ENCODE measurements at regions not wholly inside any gene's neighbourhood (a gene's known extent, or its start where the extent isn't known, plus 50 kb on each side); places are given as distances from the start of the nearest gene placed in this dataset.
"Not testable (repeated sequence)": the region's sequence is repeated elsewhere in the genome, so short reads cannot be mapped to it uniquely, and the experiment has no call there.

DNA sequence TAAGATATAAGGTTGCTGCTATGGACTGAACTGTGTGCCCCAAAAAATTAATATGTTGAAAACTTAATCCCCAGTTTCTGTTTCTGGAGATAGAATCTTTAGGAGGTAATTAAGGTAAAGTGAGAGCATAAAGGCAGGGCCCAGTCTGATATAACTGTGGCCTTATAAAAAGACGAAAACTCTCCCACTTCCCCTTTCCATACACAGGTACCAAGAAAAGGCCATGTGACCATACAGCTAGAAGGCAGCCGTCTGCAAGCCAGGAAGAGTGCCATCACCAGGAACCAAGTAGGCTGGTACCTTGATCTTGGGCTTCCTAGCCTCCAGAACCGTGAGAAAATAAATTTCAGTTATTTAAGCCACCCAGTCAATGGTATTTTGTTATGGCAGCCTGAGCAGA, 550.3 kb downstream of the SMARCA1 start:
- no peak for DNase-seq

DNA sequence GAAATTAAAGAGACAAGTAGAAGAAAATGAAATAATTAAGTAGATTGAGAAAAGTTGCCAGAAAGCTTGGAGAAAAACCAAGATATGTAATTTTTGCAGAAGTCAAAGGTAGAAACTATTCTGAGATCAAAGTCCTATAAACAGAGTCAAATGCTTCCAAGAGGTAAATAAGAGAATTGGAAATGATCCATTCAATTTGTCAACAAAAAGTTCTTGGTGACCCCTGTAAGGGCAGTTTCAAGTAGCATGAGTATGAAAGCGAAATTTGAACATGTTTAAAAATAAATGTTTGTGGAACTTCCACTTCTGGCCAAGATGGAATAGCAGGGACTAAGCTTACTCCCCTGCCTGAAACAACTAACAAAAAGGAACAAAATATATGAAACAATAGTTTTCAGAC, 562.0 kb downstream of the SMARCA1 start:
- DNase-seq = no peak

DNA sequence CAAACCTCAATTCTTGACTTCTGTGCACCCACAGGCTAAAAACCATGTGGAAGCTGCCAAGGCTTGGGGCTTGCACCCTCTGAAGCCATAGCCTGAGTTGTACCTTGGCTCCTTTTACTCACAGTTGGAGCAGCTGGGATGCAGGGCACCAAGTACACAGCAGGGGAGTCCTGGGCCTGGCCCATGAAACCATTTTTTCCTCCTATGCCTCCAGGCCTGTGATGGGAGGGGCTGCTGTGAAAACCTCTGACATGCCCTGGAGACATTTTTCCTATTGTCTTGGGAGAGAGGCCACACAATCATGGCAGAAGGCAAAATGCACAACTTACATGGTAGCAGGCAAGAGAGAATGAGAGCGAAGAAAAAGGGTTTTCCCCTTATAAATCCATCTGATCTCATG, 568.6 kb downstream of the SMARCA1 start:
- DNase-seq = not testable (repeated sequence)

DNA sequence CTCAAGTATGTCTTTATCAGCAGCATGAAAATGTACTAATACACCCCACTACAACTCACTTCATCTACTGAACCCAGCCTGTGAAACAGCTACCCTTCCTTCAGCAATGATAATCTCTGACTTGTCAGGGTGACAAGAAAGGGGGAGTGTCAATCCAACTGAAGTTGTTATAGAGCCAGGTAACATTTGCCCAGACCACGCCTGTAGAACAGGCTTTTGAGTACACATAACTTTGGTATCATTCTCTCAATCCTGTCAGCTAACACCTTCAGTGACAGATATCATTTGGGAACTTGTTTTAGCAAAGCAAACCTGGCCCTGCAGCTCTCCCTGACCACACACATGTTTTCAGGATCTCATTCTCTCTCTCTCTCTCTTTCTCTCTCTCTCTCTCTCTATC, 592.2 kb downstream of the SMARCA1 start:
- no peak for DNase-seq

DNA sequence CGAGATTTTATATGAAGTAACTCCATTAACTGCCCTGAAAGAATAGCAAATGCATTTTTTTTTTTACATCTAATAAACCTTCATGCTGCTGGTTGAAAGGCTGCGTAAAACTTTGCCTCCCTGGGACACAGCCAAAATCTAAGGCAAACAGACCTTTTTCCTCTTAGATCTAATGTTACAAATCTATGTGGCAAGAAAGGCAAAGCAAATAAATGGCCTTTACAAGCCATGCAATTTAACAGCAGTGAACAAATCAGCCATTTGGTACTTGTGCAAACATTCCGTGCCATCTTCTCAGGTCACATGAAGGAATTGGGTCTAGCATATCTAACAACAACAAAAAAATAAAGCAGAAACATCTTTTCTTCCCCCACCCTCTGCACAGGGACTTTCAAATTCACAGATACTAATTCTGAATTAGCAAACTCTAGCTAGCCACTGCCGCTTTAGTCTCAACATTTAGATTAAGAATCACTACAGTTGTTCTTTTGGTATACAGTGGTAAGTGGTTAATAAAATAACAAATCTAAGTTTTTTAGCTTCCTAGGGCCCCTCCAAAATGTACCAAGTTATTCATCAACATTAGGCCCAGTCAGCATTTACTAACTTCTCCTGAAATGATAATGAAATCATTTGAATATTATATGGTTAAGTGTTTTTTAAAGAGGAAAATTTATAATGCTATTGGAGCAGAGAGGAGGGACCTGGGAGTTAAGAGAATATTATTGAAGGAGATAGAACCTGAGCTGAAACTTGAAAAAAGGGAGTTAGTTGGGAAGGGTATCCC, 593.8 kb downstream of the SMARCA1 start:
- DNase-seq = peak in 1 of 2 donors; percentile 1

DNA sequence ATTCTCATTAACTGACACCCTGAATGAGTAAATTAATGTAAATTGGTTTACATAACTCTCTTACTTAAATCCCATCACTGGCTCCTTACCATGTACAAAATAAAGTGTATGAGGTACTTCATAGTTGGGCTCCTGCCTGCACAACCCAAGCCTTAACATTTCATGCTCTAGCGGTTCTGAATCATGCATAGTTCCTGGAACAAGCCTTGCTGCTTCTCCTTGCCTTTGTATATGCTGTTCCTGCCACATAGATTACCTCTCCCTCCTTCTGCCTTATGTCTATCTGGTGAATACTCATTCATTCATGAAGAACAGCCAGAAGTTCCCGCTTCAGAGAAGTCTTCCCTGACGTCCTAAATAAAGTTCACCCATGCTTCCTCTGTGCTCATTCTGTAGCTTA, 594.7 kb downstream of the SMARCA1 start:
- no peak for DNase-seq

DNA sequence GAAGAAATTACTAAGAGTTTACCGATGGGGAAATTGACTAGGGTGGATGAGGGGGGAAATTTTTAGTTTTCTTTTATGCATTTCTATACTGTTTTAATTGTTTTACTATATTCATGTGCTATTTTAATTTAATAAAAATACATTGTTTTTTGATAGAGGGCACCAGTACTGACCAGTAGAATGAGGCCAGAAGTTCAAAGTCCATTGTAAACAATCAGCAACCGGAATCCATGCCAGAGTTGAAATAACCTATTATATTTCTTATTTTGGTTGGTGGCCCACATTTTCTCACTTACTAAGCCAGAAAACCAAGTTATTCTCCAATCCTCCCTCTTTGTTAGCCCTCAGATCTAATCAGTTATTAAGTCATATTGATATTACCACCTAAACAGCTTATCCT, 595.9 kb downstream of the SMARCA1 start:
- no peak for DNase-seq

DNA sequence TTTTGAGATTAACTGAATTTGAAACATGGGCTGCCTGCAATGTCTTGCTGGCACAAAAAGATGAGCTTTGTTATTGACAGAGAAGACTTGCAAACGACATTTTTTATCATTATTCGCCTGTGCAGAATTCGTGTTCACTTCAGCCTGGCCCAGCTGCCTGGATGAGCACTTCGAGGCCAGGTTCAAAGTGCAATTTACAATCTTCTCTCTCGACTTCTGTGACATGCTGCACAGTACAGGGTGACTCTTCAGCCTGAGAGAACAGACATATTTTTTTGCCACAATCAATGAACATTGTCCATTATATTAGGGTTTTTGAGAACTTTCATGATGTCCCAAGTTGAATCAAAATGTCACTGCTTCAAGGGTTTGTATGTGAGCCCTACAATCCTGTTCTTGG, 616.5 kb downstream of the SMARCA1 start:
- DNase-seq = no peak

DNA sequence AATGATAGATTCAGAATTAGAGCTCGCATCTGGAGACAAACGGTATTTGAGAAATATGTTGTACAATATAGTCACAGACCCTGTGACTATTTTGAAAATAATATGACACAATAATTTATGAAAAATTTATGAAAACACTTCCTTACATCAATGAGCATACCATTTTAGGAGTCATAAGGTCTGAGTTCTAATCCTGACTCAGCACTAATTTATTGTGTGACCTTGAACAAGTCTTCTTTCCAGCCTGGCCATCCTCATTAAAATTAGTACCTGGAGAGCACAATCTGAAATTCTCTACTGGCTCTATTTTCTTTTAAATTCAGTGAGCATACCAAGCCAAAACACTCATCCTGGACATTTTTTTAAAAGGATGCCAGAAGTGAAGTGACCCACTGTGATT, 622.3 kb downstream of the SMARCA1 start:
- DNase-seq = no peak

DNA sequence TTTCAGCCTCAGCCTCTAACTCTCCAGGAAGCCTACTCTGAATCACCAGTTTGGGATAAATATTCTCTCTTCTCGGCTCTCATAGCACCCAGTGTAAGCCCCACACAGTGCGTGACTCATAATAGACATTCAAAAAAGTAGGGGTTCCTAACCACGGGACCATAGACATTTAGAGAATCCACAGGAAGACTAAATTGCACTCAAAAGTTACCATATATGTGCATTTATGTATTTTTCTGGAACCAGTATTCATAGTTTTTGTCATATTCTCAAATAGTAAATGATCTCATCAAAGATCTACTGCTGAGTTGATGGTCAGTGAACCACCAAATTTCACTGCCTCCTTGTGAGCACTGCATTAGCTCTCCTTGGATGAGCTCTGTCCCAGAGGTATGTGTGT, 625.7 kb downstream of the SMARCA1 start:
- DNase-seq = no peak

DNA sequence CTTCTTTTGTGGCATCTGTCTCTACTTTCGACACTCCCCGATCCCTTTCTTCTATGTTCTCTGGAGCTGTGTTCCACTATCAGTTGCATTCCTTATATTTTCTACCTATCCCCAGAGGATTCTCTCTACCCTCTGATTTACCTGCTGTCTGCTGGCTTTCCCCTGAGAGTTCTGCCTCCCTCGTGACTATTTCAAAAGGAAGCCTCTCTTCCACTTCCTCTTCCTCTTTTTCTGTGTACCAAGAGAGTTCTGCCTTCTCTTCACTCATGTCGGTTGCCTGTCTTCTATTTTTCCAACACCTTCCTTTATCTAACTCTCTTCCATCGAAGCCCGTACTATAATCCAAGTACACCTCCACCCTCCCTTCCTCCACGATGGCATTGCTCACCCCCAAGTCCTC, 631.7 kb downstream of the SMARCA1 start:
- no peak for DNase-seq

DNA sequence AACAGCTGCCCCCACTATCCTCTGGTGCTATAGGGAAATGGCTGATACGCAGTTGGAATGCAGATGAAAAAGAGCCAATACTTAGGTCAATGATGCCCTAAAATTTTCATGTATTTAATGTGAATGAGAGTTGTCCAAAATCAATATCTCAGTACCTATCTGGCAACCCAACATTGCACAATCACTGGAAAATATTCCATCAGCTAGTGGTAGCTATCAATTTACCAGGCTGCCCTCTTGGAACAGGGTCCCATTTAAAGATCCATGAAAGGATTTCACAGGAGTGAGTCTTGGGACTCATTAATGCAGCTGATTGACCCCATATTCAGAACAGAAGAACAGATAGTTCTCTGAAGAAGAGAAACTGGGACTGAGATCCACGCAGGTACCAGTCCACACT, 638.9 kb downstream of the SMARCA1 start:
- DNase-seq = no peak

DNA sequence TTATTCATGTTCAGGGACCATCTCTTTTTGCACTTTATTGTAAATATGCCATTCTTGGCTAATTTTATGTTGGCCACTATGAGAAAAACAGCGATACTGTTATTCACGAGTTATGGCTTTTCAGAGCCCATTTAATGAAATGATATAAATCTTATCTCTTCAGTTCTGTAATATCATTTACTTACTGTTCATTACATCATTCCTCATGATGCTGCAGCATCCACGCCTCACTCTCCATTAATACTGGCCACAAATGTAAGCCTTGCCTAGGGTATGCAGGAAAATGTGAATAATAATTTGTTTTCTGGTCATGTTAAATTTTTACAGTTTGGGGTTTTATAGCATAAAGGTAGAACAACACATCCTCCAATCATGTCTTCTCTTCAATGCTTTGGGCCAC, 639.6 kb downstream of the SMARCA1 start:
- DNase-seq = no peak

DNA sequence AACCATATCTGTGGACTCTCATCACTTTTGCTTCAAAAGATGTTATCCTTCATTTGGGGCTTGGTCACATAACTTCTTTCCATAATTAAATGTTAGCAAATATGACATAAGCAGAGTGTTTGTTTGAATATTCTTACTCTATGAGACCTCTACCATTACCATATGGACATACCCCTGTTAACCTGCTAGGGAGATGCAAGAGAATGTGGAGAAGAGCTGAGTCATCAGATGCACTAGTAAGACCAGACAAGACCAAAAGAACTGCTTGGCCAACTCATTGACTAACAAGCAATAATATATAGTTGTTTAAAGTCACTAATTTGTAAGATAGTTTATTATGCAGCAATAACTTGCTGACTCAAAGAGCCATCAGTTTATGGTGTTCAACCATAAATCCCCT, 652.9 kb downstream of the SMARCA1 start:
- no peak for DNase-seq

DNA sequence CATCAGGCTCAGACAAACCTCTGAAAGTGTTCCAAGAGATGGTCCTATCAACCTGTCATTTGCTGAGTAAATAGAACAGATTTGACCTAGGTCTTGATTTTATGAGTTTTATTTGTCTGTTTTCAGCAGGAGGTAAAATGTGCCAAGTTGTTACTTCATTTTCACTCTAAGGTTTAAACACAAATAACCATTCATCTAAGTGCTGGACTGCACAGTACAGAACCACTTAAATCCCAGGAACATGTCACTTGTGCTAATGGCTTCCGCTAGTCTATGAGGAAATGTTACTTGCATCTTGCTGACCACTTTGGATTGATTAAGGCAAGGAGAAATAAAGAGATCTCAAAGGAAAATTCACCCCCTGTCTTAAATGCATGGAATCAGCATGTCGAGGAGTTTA, 660.7 kb downstream of the SMARCA1 start:
- no peak for DNase-seq

DNA sequence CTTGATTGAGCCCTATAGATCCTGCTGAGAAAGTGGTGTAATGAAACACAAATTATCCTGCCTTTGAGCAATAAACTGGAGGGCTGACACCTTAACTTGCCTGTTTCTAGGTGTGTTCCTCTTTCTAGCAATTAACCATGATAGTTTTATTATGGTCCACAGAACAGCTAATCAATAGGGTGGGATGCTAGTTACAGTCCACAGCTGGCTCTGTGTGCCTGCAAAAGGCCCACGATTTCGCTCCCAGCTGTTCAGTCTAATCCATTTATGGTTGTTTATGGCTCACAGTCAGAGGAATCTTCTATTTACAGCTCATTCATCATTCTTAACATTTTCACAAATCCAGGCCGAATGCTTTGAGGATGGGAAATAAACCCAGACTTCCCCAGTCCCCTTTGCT, 674.9 kb downstream of the SMARCA1 start:
- no peak for DNase-seq

DNA sequence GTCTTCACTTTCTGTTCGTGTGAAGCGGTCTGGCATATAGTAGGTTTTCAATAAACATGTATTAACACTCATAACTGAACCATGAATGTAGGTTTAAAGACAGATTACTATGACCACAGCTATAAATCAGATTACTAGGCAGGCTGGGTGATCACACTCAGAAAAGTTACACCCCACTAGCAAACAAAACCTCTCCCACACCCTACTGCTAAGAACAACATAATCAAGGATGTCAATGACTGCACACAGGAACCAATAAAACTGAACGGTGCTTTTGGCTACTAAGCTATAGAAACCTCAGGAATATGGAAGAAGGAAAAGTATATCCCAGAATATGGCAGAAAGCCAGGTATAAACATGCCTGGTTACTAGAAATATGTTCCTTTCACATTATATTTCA, 676.9 kb downstream of the SMARCA1 start:
- no peak for DNase-seq

DNA sequence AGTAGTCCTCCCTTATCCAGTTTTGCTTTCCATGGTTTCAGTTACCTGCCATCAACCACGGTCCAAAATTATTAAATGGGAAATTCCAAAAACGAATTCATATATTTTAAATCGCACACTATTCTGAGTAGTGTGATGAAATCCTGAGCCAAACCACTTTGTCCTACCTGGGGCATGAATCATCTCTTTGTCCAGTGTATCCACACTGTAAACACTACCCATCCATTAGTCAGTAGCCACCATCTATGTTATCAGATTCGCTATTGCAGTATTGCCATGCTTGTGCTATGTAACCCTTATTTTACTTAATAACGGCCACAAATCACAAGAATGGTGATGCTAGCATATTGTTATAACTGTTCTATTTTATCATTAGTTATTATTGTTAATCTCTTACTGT, 704.6 kb downstream of the SMARCA1 start:
- no peak for DNase-seq

DNA sequence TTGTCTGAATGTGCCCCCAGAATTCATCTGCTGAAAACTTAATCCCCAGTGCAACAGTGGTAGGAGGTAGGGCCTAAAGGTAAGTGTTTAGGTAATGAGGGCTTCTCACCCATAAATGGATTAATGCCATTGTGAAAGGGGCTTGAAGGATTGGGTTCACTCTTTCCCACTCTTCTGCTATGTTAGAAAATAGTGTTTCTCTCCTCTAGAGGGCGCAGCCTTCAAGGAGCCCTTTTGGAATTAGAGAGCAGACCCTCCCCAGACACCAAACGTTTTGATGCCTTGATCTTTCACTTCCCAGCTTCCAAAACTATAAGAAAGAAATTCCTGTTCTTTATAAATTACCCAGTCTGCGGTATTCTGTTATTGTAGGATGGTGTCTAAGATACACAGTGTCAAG, 706.4 kb downstream of the SMARCA1 start:
- DNase-seq = no peak

DNA sequence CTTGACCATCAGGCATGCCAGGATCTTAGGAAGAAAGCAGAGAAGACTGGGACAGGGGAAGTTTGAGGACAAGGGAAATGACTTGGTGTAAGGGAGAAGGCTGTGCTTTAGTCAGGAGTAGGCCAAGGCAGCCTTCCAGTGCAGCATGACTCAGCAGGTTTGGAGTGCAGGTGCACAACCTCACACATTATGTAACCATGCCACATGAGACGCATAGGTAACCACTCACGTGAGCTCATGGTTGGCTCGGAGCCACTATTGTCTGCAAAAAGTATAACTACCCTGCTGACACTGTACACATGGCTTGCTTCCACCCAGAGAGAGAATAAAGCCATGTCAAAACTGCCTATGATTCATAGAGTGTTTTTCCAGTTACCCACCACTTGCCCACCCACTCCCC, 715.9 kb downstream of the SMARCA1 start:
- DNase-seq = no peak

DNA sequence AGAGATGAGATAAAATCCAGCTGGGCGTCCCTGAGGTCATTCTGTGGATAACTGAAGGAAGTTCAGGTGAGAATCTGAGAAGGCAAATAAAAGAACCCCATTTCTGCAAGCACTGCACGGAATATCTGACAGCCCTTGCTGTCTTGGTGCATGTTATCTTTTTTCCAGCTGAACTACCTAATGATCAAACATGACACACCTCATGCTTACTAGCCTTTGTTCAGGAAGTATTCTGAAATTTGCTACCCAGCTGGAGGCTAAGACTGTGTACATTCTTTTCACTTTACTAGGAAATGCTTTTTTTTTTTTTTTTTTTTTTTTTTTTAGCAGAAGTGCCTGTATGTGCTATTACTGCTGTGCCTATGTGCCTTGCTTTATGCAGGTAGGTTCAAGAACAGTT, 718.1 kb downstream of the SMARCA1 start:
- DNase-seq = no peak

DNA sequence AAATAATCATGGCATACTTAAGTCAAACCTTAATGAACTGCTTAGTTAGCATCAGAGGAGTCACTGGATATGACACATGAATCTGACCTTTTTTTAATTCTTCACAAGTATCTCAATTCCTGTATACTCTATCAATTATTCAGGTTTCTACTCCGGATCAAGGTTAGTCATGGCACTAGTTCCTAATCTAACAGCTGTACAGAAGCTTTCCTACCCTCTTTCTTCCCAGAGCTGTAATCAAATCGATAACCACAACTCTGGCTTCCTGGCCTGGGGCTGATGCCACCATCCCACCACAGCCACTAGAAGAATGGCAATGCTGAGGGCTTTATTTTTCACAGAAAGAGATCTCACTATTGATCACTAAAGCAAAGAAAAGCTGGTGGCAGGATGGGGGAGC, 718.5 kb downstream of the SMARCA1 start:
- DNase-seq = no peak

DNA sequence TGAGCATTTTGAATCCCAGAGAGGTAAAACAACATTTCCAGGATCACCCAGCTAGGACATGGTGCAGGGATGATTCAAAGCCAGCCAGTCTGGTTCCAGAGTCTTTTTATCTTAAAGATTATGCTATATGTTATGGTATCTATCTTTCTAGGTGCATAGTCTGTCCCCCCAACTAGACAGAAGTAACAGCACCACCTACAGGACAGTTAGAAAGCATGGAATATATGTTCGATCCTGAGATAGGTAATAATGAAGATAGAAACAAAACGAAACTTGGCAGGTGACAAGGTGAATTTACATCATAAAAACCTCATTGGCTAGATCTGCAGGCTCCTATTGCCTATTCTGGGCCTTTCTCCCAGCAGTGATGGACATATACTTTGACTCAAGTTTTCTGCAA, 723.2 kb downstream of the SMARCA1 start:
- no peak for DNase-seq

DNA sequence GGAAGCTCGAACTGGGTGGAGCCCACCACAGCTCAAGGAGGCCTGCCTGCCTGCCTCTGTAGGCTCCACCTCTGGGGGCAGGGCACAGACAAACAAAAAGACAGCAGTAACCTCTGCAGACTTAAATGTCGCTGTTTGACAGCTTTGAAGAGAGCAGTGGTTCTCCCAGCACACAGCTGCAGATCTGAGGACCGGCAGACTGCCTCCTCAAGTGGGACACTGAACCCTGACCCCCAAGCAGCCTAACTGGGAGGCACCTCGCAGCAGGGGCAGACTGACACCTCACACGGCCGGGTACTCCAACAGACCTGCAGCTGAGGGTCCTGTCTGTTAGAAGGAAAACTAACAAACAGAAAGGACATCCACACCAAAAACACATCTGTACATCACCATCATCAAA, 730.9 kb upstream of the ACTRT1 start:
- not testable (repeated sequence) for DNase-seq

DNA sequence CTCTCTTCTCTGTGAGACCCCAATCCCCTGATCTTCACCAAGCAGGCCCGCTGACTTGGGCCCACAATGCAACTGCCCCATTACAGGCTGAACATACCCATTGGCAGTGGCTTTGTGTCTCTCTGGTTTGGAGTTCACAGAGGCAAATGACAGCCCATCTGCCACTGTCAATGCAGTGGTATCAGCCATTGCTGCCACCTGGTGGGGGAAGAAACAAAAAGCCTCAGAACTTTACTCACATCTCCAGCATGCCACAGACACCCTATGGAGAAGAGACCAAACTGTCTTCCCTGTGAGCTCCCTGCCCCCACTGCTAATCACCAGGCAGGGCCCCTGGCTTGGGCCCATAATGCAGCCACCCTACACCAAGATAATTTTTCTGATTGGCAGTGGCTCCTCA, 729.3 kb upstream of the ACTRT1 start:
- DNase-seq = no peak

Data from right lung (tissue), 2 donors.